Endothelial cell (in vitro differentiated cells): ENCODE measurements at regions not wholly inside any gene's neighbourhood (a gene's known extent, or its start where the extent isn't known, plus 50 kb on each side); places are given as distances from the start of the nearest gene placed in this dataset.

Experiments used
- DNase-seq: peaks from one replicate; pipeline ENCODE4 v3.0.0; 2021; ENCODE audit warnings: low spot score
- H3K27ac Mint-ChIP-seq: one replicate; pipeline ENCODE4 v1.8.0; 2021; ENCODE audit warnings: mixed read lengths, inconsistent platforms; ENCODE audit not compliant: unreplicated experiment
- H3K27me3 Mint-ChIP-seq: one replicate; pipeline ENCODE4 v1.8.0; 2021; ENCODE audit warnings: mild to moderate bottlenecking, moderate library complexity, mixed read lengths, inconsistent platforms; ENCODE audit not compliant: unreplicated experiment
- H3K36me3 Mint-ChIP-seq: one replicate; pipeline ENCODE4 v1.8.0; 2021; ENCODE audit warnings: mild to moderate bottlenecking, low read depth, mixed read lengths, inconsistent platforms; ENCODE audit not compliant: unreplicated experiment
- H3K4me1 Mint-ChIP-seq: one replicate; pipeline ENCODE4 v1.8.0; 2021; ENCODE audit warnings: mild to moderate bottlenecking, mixed read lengths, inconsistent platforms; ENCODE audit not compliant: unreplicated experiment
- H3K4me3 Mint-ChIP-seq: one replicate; pipeline ENCODE4 v1.8.0; 2021; ENCODE audit warnings: mild to moderate bottlenecking, mixed read lengths, inconsistent platforms; ENCODE audit not compliant: unreplicated experiment
- H3K9me3 Mint-ChIP-seq: one replicate; pipeline ENCODE4 v1.8.0; 2021; ENCODE audit warnings: mixed read lengths, inconsistent platforms; ENCODE audit not compliant: unreplicated experiment
- TF ChIP-seq, protein P1 (sequence below): fragments of 200-600 bp; sonication (generic); IDR thresholded peaks from one replicate; pipeline ENCODE4 v1.5.0; 2021; ENCODE audit warnings: antibody characterized with exemption; ENCODE audit not compliant: unreplicated experiment

DNA sequence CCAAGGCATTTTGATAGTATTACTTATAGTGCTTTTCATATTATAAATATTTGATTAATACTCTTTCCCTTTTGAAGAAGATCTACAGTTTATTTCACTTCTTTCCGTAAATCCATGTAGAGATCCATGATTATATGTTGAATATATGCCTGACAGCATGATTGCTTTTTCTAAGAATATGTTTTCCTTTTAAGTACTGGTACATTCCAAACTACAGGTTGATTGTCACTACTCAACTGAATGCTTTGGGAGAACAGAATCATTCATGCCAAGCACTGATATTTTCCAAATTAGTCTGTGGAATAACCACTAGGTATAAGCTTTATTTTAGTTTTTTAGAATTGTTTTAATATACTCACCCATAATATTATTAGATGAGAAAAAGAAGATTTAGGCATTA lies 330.2 kb downstream of the BCKDHB start:
- no peak overlapping the region for H3K4me3 Mint-ChIP-seq
- no peaks in the 10 kb centered on the region for H3K4me1 Mint-ChIP-seq
- no peaks in the 10 kb centered on the region for H3K9me3 Mint-ChIP-seq
- no peaks in the 10 kb centered on the region for H3K27me3 Mint-ChIP-seq
- no peak for DNase-seq
- H3K27ac Mint-ChIP-seq: no peak overlapping the region
- H3K36me3 Mint-ChIP-seq: no peaks in the 10 kb centered on the region
- TF ChIP-seq, protein P1, sequence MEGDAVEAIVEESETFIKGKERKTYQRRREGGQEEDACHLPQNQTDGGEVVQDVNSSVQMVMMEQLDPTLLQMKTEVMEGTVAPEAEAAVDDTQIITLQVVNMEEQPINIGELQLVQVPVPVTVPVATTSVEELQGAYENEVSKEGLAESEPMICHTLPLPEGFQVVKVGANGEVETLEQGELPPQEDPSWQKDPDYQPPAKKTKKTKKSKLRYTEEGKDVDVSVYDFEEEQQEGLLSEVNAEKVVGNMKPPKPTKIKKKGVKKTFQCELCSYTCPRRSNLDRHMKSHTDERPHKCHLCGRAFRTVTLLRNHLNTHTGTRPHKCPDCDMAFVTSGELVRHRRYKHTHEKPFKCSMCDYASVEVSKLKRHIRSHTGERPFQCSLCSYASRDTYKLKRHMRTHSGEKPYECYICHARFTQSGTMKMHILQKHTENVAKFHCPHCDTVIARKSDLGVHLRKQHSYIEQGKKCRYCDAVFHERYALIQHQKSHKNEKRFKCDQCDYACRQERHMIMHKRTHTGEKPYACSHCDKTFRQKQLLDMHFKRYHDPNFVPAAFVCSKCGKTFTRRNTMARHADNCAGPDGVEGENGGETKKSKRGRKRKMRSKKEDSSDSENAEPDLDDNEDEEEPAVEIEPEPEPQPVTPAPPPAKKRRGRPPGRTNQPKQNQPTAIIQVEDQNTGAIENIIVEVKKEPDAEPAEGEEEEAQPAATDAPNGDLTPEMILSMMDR: no peak

DNA sequence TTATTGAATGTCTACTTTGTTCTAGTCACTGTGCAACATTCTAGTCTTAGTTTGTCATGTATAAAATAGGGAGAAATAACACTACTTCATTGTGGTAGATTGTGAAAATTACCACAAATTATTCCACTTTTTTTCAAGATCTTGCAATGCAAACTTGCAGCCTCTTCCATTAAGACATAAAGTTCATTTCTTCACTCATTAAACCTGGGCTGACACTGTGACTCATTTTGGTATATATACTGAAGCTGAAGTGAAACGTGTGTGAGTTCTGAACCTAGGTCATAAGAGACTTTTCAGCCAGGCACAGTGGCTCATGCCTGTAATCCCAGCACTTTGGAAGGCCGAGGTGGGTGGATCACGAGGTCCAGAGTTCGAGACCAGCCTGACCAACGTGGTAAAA lies 329.0 kb downstream of the BCKDHB start:
- no peaks in the 10 kb centered on the region for H3K4me1 Mint-ChIP-seq
- no peak overlapping the region for H3K27ac Mint-ChIP-seq
- H3K27me3 Mint-ChIP-seq: peaks cover 2% of the 10 kb centered on the region
- no peaks in the 10 kb centered on the region for H3K9me3 Mint-ChIP-seq
- TF ChIP-seq, protein P1: no peak
- H3K36me3 Mint-ChIP-seq: no peaks in the 10 kb centered on the region
- DNase-seq: no peak
- H3K4me3 Mint-ChIP-seq: no peak overlapping the region

DNA sequence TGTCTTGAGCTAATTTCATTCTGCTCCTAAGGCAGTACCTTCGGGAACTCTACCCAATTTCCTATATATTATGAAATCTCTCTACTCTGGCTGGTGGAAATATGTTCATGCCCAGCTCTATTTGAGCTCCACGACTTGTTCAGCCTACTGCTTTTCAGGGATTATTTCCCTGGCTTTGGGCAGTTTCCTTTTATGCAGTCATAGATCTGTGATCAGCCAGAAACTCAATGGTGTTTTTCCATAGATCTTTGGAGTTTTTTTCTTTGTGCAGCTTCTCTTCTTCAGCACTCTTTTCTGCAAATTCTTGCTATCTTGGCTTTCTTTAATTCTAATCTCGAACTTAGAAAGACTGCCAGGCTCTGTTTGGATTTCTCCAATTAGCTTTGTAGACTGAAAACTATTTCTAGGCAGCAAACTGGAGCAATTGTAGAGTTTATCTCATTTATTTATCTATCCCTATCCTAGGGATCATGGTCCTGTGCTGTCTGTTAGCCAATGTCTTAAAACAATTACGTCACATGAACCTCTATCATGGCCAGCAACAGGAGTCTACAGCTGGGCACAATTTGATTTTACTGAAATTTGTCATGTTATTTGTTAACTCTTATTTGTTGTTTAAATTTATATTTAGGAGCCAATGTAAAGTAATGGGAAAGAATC lies 328.4 kb downstream of the BCKDHB start:
- Mint-ChIP-seq H3K9me3 (no peaks in the 10 kb centered on the region), H3K27ac (no peak overlapping the region), H3K4me3 (no peak overlapping the region), H3K27me3 (peaks cover 2% of the 10 kb centered on the region), H3K36me3 (no peaks in the 10 kb centered on the region), H3K4me1 (no peaks in the 10 kb centered on the region)
- TF ChIP-seq, protein P1: no peak
- DNase-seq: no peak

DNA sequence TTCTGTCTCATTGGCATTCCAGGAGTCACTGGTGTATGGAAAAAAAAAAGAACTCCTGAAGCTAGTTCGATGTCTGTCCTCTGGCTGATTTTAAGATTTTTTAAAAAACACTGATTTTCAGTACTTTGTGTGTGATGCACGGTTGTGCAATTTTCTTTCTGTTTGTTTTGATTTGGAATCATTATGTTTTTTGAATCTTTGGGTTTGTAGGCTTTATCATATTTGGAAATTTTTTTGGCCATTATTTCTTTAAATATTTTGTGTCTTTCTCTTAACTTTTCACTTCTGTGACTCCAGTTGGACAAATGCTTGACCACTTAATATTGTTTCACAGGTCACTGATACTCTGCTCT lies 327.2 kb downstream of the BCKDHB start:
- H3K27ac Mint-ChIP-seq: no peak overlapping the region
- TF ChIP-seq, protein P1: no peak

DNA sequence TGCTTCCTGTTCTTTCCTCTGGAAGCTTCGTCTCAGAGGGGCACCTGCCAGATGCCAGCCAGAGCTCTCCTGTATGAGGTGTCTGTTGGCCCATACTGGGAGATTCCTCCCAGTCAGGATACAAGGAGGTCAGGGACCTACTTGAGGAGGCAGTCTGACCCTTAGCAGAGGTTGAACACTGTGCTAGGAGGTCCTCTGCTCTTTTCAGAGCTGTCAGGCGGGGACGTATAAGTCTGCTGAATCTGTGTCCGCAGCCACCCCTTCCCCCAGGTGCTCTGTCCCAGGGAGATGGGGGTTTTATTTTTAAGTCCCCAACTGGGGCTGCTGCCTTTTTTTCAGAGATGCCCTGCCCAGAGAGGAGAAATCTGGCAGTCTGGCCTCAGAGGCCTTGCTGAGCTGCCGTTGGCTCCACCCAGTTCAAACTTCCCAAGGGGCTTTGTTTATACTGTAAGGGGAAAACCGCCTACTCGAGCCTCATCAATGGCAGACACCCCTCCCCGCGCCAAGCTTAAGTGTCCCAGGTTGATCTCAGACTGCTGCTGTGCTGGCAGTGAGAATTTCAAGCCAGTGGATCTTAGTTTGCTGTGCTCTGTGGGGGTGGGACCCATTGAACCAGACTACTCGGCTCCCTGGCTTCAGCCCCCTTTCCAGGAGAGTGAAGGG lies 326.7 kb downstream of the BCKDHB start:
- TF ChIP-seq, protein P1: no peak
- Mint-ChIP-seq H3K4me3 (no peak overlapping the region), H3K27ac (no peak overlapping the region), H3K4me1 (no peaks in the 10 kb centered on the region), H3K27me3 (peaks cover 2% of the 10 kb centered on the region), H3K36me3 (no peaks in the 10 kb centered on the region), H3K9me3 (no peaks in the 10 kb centered on the region)
- DNase-seq: no peak

More for the DNA sequence above, 327.2 kb downstream of the BCKDHB start:
- H3K9me3 Mint-ChIP-seq: no peaks in the 10 kb centered on the region
- H3K4me1 Mint-ChIP-seq: no peaks in the 10 kb centered on the region
- H3K27me3 Mint-ChIP-seq: peaks cover 2% of the 10 kb centered on the region
- H3K36me3 Mint-ChIP-seq: no peaks in the 10 kb centered on the region
- DNase-seq: no peak
- H3K4me3 Mint-ChIP-seq: no peak overlapping the region
